CD4-positive, alpha-beta T cell treated with Interleukin-2 at 100 ng/mL for 4 hours (primary cell): ENCODE measurements at regions not wholly inside any gene's neighbourhood (a gene's known extent, or its start where the extent isn't known, plus 50 kb on each side); places are given as distances from the start of the nearest gene placed in this dataset.
A peak's percentile ranks its signal among the peaks of the same experiment; 100 is the strongest.
"Not testable (repeated sequence)": the region's sequence is repeated elsewhere in the genome, so short reads cannot be mapped to it uniquely, and the experiment has no call there.

Source experiments
- DNase-seq: peaks from one replicate; pipeline ENCODE4 v3.0.0-alpha.2; 2020; ENCODE audit warnings: low spot score

DNA sequence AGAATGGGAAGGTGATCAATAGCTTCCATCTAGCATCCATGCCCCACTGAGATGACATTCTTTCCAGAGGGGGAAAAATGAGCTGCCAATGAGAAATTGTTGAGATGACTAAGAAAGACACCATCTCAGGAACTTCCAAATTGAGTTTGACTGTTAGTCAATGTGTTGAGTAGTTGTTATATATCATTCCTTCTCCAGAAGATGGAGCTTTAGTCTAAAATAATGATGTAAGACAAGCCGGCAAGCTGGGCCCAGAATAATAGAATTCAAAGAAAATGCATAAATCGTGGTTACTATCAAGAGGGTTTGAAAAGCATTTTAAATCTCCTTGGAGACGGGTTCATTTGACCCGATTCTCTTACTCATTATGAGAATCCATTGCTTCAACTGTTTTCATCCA, 71.0 kb upstream of the ATF7IP2 start:
- DNase-seq: peak; percentile 35

DNA sequence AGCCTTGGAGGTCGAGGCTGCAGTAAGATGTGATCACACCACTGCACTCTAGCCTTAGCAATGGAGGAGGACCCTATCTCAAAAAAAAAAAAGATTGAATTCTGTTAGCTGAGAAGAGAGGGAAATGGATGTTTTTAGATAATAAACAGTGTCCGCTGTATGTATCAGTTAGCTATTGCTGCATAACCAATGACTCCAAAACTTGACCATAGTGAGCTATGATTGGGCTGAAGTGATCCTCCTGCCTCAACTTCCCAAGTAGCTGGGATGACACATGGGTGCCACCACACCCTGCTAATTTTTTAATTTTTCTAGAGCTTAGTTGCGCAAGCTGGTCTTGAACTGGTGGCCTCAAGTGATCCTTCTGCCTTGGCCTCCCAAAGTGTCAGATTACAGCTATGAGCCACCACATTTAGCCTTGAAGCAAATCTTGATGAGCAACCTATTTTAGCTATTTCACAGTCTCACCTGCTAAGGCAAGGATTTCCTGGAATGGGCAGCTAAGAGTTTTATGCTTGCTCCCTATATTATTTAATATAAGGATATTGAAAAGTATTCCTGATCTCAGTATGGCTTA, 68.3 kb upstream of the ATF7IP2 start:
- DNase-seq: no peak

DNA sequence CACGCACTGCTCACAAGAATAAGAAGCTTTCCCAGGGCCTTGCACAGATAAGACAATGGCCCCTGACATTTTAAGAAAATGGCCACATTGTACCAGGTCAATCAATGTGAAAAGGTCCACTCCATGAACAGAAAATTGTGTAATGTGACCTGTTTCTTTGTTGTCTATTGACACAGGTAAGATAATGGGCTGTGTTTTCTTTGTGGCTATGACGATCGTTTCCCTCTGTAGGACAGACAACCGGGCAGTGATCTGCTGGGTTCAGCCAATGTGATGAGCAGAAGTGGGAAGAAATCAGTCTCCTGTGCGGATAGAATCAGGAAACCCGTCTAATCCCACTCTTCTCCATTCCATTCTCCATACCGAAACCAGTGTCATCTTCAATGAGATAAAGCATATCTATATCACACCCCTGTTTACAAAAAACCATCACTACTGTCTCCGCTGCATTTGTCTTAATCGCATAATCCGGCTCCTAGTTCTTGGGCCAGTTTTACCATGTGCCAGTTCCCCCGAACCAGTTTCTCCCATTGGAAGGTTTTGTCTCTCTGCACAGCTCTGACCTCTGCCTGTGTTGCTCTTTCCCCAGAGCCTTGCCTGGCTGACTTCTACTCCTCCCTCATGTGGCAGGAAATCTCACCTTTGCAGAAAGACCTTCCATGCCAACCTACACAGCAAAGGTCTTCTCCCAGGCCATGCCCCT, 66.9 kb upstream of the ATF7IP2 start:
- DNase-seq: no peak

DNA sequence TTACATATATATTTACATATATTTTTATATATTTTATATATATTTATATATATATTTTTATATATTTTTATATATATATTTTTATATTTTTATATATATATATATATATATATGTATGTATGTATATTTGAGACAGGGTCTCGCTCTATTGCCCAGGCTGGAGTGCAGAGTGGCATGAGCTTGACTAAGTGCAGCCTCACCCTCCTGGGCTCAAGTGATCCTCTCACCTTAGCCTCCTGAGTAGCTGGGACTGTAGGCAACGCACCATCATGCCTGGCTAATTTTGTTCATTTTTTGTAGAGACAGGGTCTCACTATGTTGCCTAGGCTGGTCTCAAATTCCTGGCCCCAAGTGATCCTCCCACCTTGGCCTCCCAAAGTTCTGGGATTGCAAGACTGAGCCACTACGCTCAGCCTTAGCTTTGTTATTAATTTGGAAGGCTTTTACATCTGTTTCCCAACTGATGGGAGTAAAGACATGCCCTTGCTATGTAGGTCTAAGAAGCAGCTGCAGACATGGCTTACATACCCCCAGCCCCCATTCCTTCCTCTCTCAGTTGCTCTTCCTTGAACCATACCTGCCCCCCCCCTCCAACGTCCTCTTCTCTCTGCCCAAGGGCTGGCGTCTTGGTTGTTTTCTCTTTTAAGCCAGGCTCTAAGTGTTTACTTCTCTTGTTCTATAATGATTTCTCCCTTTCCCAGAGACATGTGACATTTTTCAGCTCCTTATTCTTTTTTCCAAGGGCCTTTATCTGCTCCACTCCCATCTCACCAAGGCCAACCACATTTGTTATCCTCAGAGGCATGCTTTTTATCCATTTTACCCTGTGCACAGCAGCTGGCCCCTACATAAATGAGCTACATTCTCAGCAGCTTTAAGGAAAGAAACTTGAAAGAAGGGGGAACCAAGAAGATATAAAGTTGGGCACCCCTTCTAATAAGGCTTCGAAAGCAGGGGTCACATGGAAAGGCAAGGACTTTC, 64.2 kb upstream of the ATF7IP2 start:
- no peak for DNase-seq

DNA sequence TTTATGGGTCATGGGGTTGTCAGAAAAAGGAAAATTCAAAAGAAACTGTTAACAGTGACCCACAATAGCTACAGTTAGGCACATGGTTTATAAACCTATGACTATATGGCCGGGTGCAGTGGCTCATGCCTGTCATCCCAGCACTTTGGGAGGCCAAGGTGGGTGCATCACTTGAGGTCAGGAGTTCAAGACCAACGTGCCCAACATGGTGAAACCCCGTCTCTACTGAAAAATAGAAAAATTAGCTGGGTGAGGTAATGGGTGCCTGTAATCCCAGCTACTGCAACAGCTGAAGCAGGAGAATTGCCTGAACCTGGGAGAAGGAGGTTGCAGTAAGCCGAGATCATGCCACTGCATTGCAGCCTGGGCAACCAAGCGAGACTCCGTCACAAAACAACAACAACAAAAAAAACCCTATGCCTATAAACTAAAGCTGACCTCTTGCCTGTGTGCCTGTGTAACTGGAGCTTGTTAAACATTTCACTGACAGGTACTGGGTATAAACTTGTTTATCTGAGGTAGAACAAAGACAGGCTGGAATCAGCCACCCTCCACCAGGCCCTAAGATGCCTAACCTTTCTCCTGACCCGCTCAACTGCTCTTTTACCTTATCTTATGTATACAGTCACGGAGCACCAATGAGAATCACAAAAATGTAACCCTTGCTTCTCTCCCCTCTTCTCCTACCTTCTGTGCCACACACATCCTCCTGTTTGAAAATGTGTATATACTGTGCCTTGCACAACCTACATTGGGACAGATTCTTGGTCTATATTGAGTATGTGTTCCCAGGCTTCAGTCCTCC, 62.9 kb upstream of the ATF7IP2 start:
- no peak for DNase-seq

DNA sequence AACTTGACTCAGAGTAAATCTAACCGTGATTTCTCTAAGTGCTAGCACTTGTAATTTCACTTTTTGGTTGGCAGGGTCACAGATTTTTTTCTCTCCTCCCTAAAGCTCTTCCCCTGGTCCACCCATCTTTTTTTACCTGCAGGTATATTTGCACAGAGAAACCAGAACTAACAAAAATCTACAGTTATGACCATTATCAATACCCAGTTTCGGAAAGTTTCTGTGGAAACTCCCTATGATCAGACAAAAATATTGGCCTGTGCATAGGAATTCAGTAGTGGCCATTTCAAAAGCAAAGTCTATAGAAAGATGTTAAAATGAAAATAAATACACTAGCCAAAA, 62.4 kb upstream of the ATF7IP2 start:
- DNase-seq: no peak

DNA sequence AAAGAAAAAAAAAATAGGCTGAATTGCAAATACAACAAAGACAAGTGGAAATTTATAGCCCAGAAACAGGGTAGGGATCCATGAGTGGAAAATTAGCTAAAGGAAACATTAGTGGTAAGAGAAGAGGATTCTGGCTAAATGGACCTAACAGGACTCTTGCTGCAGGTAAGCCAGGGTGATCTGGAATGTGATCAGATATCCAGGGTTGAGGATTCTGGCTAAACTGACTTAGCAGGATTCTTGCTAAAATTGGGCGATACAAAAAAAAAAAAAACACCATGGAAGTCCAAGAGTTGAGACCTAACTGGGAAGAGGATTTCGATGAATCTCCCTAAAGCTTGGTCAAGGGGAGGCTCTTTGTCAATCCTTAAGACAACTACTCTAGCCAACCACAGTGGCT, 61.7 kb upstream of the ATF7IP2 start:
- no peak for DNase-seq

DNA sequence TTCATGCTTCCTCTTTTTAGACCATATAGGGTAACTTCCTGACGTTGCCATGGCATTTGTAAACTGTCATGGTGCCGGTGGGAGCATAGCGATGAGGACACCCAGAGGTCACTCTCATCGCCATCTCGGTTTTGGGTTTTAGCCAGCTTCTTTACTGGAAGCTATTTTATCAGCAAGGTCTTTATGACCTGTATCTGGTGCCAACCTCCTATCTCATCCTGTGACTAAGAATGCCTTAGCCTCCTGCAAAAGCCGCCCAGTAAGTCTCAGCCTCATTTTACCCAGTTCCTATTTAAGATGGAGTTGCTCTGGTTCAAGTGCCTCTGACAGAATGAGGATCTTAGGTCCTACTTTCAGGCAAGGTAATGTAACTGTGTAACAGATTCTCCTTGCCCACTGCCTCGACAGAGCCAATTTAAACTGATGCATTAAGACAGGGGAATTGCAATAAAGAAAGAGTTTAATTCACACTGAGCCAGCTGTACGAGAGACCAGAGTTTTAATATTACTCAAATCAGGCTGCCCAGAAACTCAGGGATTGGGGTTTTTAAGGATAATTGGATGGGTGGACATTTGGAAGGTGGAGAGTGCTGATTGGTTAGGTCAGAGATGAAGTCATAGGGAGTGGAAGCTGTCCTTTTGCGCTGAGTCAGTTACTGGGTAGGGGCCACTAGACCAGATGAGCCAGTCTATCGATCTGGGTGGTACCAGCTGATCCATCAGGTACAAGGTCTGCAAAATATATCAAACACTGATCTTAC, 59.9 kb upstream of the ATF7IP2 start:
- no peak for DNase-seq

DNA sequence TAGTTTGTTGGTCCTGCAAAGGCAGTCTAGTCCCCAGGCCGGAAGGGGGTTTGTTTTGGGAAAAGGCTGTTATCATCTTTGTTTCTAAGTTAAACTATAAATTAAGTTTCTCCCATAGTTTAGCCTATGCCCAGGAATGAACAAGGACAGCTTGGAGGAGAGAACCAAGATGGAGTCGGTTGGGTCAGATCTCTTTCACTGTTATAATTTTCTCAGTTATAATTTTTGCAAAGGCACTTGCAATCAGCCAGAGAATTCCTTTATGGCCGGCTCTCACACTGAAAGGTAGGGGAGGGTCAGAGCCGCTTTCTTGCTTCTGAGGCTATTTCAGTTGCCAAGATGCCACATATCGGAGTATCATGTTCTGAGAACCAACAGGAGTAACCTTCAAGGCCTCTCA, 59.2 kb upstream of the ATF7IP2 start:
- no peak for DNase-seq

DNA sequence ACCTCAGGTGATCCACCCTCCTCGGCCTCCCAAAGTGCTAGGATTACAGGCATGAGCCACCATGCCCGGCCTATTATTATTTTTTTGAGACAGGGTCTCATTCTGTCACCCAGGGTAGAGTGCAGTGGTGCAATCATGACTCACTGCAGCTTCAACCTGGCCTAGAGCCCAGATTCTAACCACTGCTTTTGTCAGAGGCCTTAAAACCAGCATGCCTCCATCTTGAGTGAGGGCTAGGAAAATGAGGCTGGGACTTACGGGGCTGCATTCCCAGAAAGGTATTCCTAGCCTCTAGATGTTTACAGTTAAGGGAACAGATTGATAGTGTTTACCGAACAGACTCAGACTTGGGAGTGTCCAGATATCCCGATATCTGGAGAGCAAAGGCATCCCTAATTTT, 57.6 kb upstream of the ATF7IP2 start:
- not testable (repeated sequence) for DNase-seq

DNA sequence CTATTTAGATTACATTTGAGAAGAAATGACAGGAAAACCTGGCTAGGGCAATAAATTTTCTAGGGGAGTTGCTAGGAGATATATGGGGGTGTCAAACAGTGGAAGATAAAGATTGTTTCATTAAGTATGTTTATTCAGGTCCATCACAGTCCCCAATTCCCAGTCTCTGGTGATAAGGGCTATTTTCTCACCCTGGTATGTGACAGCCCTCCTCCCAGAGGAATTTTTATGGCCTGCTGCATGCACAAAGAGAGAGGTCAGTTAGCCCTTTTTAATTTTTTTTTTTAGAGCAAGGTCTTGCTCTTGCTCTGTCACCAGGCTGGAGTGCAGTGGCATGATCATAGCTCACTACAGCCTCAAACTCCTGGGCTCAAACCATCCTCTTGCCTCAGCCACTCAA, 53.6 kb upstream of the ATF7IP2 start:
- DNase-seq: no peak

DNA sequence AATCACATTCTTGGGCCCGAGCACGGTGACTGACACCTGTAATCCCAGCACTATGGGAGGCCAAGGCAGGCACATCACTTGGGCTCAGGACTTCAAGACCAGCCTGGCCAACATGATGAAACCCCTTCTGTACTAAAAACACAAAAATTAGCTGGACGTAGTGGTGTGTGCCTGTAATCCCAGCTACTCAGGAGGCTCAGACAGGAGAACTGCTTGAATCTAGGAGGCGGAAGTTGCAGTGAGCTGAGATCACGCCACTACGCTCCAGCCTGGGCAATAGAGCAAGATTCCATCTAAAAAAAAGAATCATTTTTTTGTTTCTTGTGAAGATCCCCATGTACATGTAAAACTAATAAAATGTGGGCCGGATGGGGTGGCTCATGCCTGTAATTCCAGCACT, 53.1 kb upstream of the ATF7IP2 start:
- no peak for DNase-seq

DNA sequence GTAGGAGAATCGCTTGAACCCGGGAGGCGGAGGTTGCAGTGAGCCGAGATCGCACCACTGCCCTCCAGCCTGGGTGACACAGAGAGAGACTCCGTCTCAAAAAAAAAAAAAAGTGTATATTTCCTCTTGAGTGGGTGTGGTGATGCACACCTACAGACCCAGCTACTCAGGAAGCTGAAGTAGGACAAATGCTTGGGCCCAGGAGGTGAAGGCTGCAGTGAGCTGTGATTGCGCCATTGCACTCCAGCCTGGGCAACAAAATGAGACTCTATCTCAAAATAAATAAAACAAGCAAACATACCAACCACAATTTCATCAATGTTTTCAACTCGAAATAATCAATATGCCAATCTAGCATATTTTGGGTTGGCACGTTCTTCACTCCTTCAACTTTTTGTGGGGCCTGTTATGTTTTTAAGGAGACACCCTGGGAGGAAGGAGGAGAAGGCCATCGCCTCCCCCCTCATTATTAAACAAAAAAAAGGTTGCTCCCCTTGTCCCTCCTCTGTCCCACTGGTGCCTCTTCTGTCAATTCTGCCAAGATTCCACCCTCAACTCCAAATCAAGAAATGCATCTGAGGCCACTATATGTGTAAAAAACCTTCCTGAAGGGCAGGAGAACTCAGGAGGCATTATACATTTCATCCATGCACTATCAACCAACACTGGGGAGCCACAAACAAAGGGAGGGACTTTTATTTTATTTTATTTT, 52.4 kb upstream of the ATF7IP2 start:
- DNase-seq: peak; percentile 28

DNA sequence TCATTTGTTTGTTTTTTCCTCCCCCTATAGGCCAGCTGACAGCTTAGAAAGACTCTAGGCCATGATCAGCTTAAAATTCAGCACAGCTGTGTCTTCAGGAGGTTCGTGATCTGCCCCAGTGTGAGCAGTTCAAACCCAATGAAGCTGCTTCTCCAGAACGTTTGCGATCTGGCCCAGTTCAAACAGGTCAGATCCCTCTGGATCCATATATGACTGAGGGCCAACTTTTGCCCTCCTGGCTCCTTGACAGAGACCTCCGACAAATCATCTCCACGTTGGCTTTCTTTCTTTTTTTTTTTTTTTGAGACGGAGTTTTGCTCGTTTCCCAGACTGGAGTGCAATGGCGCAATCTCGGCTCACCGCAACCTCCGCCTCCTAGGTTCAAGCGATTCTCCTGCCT, 50.2 kb upstream of the ATF7IP2 start:
- no peak for DNase-seq
